GM12892 (cell line): ENCODE measurements at regions not wholly inside any gene's neighbourhood (a gene's known extent, or its start where the extent isn't known, plus 50 kb on each side); places are given as distances from the start of the nearest gene placed in this dataset.

ENCODE experiments used
- POLR2A ChIP-seq: IDR thresholded peaks from 2 replicates; pipeline ENCODE4 v1.6.1; 2011; ENCODE audit warnings: low read depth, low read length, control low read depth
- POLR2AphosphoS5 ChIP-seq: IDR thresholded peaks from 2 replicates; pipeline ENCODE4 v1.6.1; 2011; ENCODE audit warnings: low read depth, low read length, control low read depth
- TAF1 ChIP-seq: IDR thresholded peaks from 2 replicates; pipeline ENCODE4 v1.6.1; 2011; ENCODE audit warnings: low read depth, mild to moderate bottlenecking, control low read depth, low read length, borderline replicate concordance

DNA sequence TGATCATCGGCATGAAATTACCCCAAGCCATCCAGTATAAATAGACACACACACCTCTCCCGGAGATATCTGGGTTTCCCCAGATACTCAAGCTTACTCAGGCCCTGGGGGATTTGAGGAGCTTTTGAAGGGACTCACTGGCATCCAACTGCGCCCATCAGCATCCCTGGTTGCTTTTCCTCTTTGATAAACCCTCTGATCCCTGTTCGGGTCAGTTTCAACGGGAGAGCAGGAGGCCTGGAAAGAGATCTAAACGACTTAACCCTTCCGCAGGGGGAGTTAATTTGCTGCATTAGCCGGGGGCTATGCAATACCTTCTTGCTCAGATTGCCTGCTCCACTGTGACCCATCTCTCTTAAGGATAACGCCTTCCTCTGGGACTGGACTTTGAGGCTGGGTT lies 76.6 kb downstream of the MAF start:
- TF ChIP-seq POLR2A (no peak), POLR2AphosphoS5 (no peak), TAF1 (no peak)
